GM21737 (cell line): ENCODE measurements at regions not wholly inside any gene's neighbourhood (a gene's known extent, or its start where the extent isn't known, plus 50 kb on each side); places are given as distances from the start of the nearest gene placed in this dataset.
"Not testable (repeated sequence)": the region's sequence is repeated elsewhere in the genome, so short reads cannot be mapped to it uniquely, and the experiment has no call there.

Source experiments
- ATAC-seq: cut with Tn5 transposase; IDR thresholded peaks from one replicate; pipeline ENCODE4 v1.9.1; 2021; ENCODE audit warnings: mild to moderate bottlenecking, moderate library complexity; ENCODE audit not compliant: unreplicated experiment

GRCh38 chr14:38363217-38363616 is 107.3 kb upstream of the CLEC14A start:
- ATAC-seq, result no peak

GRCh38 chr14:38357557-38357956 is 101.7 kb upstream of the CLEC14A start:
- no peak for ATAC-seq

- not testable (repeated sequence) for ATAC-seq
Observed at GRCh38 chr14:38355473-38355872, 99.6 kb upstream of the CLEC14A start.

DNA sequence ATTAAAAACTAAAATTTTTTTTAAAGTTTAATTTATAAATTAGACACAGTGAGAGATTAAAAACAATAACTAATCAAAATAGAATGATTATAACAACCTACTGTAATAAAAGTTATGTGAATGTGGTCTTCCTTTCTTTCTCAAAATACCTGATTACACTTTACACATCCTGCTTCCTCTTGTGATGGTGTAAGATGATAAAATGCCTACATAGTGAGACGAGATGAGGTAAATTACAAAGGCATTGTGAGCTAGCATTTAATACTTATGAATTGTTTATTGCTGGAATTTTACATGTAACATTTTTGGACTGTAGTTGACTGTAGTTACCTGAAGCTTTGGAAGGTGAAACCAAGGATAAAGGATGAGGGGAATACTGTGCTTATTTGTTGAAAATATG is 94.2 kb upstream of the CLEC14A start:
- ATAC-seq, result no peak

GRCh38 chr14:38342803-38343202 is 86.9 kb upstream of the CLEC14A start:
- ATAC-seq, result no peak

GRCh38 chr14:38339696-38340095 is 83.8 kb upstream of the CLEC14A start:
- no peak for ATAC-seq

DNA sequence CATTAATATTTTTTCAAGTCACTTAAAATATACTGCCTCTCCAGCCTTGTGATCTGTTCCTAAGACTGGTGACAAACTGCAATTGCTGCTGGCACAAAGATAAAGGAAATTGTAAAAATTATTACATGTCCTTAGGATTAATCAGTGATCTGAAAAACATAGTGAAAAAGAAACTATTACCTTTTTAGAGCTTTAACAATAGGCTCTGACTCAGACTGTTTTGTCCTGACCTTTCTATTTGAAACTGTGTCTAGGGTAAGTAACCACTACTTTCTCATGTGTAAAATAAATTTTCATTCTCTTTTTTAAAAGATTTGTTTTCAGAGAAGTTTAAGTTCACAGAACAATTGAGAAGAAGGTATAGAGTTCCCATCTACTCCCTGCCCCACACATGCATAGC is 80.4 kb upstream of the CLEC14A start:
- ATAC-seq, result no peak

- ATAC-seq, result no peak
Observed at GRCh38 chr14:38330275-38330674, 74.4 kb upstream of the CLEC14A start.

- ATAC-seq, result no peak
Observed at GRCh38 chr14:38329246-38329645, 73.4 kb upstream of the CLEC14A start.

DNA sequence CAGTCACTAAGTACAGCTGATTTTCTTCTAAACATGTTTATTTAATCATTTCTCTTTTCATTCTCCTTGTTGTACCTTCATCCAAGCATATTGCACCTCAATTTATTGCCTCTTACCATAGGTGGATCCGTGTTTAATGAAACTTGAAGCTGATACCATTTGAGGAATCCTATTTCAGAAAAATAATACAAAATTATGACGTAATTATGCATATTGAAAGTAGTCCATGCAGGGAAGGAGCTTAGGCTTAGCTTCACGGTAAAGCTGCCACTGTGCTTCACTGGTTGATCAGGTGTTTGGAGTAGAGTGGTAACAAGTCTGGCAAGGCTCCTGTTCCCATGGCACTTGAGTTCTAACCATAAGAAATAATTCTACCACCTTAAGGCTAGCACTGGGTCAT is 61.0 kb upstream of the CLEC14A start:
- no peak for ATAC-seq

DNA sequence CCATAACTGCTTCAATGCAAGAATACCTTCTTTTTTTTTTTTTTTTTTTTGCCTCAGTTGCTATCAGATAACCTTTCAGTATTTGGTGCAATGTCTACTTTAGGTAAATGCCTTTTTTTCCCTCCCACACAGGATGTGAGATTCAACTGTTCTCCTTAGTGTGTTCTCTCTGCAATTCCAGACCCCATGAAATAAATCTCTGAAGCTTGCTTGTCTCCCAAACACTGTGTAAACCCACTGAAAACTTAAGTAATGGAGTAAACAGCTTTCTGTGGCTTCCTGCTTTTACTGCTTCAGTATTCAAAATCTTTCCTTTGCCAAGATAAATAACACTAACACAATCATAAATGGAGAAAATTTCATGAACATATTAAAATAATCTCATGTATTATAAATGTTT is 55.8 kb upstream of the CLEC14A start:
- ATAC-seq, result no peak

- no peak for ATAC-seq
Observed at GRCh38 chr14:38310420-38310995, 54.6 kb upstream of the CLEC14A start.

GRCh38 chr14:38309522-38310277 is 53.8 kb upstream of the CLEC14A start:
- no peak for ATAC-seq
